HG03575 (cell line): ENCODE measurements at regions not wholly inside any gene's neighbourhood (a gene's known extent, or its start where the extent isn't known, plus 50 kb on each side); places are given as distances from the start of the nearest gene placed in this dataset.

Experiments used
- ATAC-seq: cut with Tn5 transposase; IDR thresholded peaks from one replicate; pipeline ENCODE4 v1.9.1; 2021; ENCODE audit not compliant: unreplicated experiment, insufficient number of reproducible peaks, low FRiP score; ENCODE audit errors: extremely low read depth

- ATAC-seq, result no peak
Measured at GRCh38 chr4:136457577-136457976, 1074.7 kb downstream of the PCDH18 start.

DNA sequence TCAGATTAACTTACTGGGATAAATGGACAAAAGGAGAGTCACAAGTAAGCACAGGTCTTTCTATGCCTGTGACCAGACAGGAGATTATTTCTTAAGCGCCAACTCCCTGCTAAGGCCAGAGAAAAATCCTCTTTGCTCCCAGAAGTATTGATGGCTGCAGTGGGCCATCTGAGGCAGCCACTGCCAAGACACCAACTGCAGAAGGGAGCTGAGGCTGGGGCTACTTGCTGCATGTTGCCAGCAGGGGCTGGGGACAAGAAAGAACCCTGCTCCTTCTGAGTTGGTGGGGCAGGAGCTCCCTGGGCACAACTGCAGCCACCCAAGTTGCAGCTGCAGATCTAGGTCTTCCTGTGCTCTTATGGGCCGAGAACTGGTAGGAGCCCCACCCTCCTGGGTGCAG, 1075.3 kb downstream of the PCDH18 start:
- no peak for ATAC-seq

- no peak for ATAC-seq
Measured at GRCh38 chr4:136443006-136443405, 1089.3 kb downstream of the PCDH18 start.

DNA sequence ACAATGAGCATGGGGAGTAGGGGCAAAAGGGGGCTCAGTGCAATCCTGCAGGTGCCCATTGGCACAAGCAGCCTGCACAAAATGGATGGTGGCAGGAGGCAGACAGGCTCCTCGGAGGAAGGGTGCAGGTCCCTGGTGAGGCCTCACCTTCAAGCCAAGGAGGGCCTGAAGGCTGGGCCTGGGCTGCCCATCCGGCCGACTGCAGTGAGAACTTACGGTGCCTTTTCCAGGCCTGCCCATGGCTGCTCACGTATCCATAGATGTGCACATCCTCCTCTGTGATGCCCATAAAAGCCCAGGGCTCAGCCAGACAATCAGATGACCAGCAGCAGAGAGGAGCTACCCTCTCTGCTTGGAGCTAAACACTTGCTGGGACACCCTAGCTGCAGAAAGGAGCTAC, 1089.8 kb downstream of the PCDH18 start:
- no peak for ATAC-seq

- ATAC-seq, result no peak
Measured at GRCh38 chr4:136441629-136442282, 1090.5 kb downstream of the PCDH18 start.

DNA sequence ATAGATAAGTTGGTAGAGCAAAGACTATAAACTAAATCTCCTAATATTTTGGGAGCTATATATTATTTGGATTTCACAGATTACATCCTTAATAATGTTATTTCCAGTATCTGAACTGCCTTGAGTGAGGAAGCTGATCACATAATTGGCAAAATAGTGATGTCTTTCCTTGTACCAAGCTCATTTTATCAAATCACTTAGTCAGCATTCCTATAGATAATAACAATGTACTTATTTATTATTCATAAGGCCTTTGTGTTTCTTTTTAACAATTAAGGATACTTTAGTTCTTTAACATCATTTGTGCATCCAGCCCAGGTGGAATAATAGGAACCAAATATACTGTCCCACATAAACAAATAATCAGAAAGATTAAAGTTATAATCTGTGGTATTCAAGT, 1093.6 kb downstream of the PCDH18 start:
- no peak for ATAC-seq

DNA sequence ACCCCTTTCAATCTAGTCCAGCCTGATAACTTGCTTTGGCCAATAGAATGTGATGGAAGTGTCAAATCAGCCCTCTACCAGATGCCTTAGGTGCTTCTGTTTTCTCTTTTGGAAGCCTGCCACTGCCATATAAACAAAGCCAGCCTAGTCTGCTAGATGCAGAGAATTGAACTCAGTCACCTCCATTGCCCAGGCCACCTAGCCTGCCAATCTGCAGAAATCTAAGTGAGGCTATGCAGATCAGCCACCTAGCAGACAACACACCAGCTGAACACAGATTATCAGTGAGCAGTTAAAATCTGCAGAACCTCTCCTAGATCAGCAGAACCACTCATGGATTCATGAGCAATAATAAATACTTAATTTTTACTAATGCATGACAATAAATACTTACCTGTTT, 1108.2 kb downstream of the PCDH18 start:
- ATAC-seq, result no peak

DNA sequence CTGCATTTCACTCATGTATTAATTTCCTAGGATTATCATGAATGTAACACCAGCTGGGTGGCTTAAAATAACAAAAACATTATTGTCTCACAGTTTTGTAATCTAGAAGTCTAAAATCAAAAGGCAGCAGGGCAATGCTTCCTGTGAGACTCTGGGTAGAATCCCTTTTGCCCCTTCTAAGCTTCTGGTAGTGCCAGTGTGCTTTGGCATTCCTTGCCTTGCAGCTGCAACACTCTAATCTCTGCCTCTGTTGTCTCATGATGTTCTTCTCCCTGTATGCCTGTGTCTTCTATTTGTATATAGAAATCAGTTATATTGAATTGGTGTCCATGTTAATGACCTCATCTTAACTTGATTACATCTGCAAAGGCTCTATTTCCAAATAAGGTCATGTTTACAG, 1117.3 kb downstream of the PCDH18 start:
- no peak for ATAC-seq

DNA sequence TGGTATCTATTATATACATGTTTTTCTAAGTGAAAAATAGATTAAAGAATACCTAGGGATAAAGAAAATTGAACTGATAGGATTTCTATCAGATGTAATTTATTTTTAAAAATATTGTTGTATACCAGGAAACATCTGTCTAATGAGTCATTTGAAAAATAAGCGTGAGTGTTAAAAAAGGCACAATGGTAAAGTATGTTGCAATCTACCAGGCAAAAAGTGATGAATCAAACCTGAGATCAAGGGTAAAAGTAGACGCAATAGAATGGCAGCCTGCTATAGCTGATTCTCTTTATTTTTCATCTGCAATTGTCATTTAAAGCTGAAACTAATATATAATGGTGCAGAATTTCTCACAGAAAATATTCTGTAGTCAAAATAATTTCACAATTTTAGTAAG, 1119.6 kb downstream of the PCDH18 start:
- no peak for ATAC-seq

- no peak for ATAC-seq
Measured at GRCh38 chr4:136400829-136401228, 1131.5 kb downstream of the PCDH18 start.

- no peak for ATAC-seq
Measured at GRCh38 chr4:136395212-136395722, 1137.0 kb downstream of the PCDH18 start.

- ATAC-seq, result no peak
Measured at GRCh38 chr4:136392576-136392975, 1139.7 kb downstream of the PCDH18 start.

- ATAC-seq, result no peak
Measured at GRCh38 chr4:136390824-136391223, 1141.5 kb downstream of the PCDH18 start.

GRCh38 chr4:136383082-136383481, 1149.2 kb downstream of the PCDH18 start:
- ATAC-seq, result no peak

DNA sequence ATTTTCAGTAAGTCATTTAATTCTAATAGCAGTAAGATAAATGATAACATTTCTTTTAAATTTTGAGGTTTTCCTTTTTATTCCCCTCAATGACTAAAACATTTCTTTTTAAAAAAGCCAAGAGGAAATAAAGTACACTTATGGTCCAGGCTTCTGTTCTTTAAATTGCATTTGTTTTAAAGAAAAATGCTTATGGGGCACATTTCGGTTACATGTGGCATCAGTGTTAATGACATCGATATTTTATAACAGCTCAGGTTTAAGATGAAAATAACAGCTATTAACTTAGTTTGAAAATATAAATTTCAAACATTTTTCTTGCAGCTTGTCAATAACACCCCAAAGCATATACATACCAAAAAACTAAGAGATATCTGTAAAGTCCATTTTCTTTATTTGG, 1161.1 kb downstream of the PCDH18 start:
- ATAC-seq, result no peak

DNA sequence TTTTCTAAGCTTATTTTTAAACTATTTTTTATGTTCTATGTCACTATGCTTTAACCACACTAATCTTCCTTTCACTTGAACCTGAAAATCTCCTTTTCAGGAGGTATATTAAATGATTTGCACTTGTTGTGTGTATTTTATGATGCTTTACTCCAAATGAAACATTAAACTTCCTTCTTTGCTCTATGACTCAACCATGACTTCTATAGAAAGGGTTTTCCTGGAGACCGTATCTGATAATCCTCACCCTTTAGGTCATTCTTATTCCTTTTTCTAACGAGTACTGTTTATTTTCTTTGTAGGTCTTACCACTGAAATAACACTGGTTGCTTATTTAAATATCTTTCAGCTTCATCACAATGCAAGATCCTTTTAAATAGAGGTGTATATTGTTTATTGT, 1163.2 kb downstream of the PCDH18 start:
- ATAC-seq, result no peak

- ATAC-seq, result no peak
Measured at GRCh38 chr4:136357556-136357955, 1174.7 kb downstream of the PCDH18 start.

DNA sequence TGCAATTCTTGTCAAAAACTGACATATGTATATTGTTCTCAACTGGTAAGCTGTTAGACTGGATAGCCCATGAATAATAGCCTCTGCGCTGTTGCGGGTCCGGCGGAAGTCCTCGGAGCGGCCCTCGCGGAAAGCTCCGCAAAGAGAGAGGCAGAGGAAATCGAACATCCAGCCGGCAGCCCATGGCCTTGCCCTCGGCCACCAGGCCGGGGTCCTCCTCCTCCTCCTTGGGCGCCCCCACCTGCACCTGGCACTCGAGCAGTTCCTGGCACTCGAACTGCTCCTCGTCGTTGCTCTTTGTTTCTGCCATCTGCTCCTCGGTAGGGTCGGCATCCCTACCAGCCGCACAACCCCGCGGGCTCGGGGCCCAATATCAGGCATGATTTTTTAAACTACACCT, 1176.3 kb downstream of the PCDH18 start:
- no peak for ATAC-seq

DNA sequence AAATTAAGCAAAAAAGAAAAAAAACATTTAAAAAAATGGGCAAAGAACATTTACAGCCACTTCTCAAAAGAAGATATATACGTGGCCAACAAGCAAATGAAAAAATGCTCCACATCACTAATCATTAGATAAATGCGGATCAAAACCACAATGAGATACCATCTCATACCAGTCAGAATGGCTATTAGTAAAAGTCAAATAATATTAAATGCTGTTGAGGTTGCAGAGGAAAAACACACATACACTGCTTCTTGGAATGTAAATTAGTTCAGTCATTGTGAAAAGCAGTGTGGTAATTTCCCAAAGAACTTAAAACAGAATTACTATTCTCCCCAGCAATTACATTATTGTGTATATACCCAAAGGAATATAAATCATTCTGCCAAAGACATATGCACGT, 1189.0 kb downstream of the PCDH18 start:
- no peak for ATAC-seq

- ATAC-seq, result no peak
Measured at GRCh38 chr4:136342666-136343065, 1189.6 kb downstream of the PCDH18 start.

GRCh38 chr4:136337216-136337615, 1195.1 kb downstream of the PCDH18 start:
- no peak for ATAC-seq
